Activated CD4-positive, alpha-beta T cell treated with anti-CD3 and anti-CD28 coated beads, Interleukin-2, amount 50 U/mL, for 1 hour (primary cell): ENCODE measurements at regions not wholly inside any gene's neighbourhood (a gene's known extent, or its start where the extent isn't known, plus 50 kb on each side); places are given as distances from the start of the nearest gene placed in this dataset.
"Not testable (repeated sequence)": the region's sequence is repeated elsewhere in the genome, so short reads cannot be mapped to it uniquely, and the experiment has no call there.

Experiments used
- DNase-seq: peaks from one replicate; pipeline ENCODE4 v3.0.0-alpha.2; 2020

GRCh38 chr15:35937380-35937779, 391.4 kb upstream of the DPH6 start:
- DNase-seq, result no peak

DNA sequence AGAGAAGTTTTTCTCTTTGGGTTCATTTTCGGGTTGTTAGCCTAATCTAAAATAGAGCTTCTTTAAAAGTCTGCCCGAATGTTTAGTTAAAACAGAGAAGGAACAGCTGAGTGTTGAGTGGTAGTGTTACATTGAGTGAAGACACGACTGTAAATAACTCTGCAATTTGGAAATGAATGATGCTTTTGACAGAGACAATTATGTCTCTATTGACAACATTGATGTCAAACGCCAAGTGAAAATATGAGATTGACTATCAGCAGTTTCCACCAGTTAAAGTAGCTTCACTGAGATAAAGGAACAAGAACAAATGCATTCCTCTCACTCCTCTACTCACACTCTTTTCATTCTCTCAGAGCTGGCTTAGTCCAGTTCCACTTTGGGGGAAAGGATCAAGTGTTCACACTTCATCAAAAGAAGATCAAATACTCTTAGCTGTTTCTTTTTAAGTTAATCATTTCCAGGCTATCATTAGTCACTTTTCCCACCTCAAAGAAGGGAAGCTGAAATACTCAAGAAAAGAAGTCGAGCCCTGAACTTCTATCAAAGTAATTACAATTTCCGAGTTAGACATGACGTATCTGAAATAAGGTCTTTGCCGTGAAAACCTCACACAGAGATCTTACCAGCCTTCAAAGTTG, 399.1 kb upstream of the DPH6 start:
- no peak for DNase-seq

DNA sequence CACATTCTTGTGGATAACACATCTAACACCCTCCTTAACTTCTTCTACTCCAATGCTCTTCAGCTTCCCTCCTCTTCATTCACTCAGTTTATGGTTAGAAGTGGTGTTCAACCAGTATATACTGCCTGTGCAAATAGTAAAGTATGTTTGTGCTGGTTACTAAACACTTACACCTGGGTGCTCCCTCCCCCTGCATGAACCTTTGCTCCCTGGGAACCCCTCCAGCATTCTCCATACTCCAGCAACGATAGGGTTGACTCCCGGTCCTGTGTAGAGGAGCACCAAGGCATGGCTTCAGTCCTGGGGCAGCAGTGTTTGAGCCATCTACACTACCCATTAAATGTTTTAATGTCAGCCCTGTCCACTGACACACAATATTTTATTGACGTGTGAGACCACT, 407.5 kb upstream of the DPH6 start:
- DNase-seq, result no peak

DNA sequence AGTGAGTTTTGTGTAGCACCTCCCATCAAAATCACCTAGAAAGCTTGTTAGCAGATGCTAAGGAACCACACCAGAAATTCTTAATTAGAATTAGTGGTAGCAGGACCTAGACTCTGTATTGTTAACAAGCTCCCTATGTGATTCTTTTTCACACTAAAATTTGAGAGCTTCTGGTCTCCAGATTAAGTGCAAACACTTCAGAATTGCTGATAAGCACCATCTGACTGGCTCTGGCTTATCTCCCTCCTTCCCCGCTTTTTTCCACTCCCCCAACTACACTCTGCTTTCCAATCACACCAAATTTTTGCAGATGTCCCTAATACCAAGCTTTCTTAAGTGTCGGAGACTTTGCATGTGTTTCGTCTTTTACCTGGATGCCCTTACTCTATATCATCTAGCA, 410.1 kb upstream of the DPH6 start:
- no peak for DNase-seq

- DNase-seq, result no peak
Observed at GRCh38 chr15:35958021-35958420, 412.1 kb upstream of the DPH6 start.

DNA sequence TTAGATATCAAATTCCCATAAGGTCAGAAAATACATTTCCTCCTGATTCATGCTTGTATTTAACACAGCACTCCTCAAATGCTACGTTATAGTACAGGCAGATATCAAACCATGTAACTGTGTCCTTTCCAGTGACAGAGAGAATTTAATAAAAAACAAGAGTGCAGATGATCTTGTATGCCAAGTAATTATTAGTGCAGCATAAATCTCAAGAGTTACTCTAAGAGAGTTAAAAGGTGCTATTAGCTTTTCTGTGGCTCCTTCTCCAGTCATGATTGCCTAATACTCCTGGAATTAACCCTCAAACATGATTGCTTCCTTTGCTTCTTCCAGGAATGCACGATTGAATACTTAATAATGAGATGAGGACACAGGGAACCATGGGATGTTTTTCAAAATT, 413.0 kb upstream of the DPH6 start:
- DNase-seq, result no peak

DNA sequence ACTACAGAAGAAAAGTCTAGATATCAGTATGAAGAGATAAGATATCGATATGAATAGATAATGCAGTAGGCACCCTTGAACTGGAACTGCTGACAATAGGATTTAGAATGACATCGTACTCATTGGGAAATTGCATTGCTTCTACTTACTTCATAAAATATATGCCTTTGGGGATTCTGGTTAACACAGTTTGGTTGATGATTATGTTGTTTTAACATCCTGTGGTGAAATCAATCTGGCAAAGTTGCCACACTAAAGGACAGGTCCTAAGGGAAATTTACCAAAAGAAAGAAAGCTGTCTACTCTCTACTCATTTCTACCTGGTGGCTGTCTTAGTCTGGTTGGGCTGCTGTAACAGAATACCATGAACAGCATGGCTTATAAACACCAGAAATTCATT, 417.4 kb upstream of the DPH6 start:
- DNase-seq, result no peak

DNA sequence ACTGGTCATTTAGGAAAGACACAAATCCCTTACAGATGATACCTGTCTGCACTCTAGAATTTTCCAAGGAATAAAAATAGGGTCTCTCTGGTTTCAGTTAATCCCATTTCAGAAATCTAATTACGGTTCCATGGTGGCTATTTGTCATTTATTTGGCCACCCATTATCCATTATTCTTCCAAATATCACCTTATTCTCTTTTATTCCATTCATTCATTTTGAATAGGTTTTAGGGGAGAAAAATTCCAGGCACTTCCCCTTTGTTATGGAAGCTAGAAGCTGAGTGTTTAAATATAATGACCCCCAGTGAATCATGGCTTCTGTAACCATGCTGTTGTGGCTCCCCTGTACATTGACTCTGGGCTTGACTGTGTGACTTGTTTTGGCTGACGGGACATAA, 420.8 kb upstream of the DPH6 start:
- DNase-seq, result no peak

GRCh38 chr15:35967968-35968367, 422.0 kb upstream of the DPH6 start:
- DNase-seq, result not testable (repeated sequence)

GRCh38 chr15:35973029-35973428, 427.1 kb upstream of the DPH6 start:
- no peak for DNase-seq

GRCh38 chr15:35974052-35974451, 428.1 kb upstream of the DPH6 start:
- no peak for DNase-seq

DNA sequence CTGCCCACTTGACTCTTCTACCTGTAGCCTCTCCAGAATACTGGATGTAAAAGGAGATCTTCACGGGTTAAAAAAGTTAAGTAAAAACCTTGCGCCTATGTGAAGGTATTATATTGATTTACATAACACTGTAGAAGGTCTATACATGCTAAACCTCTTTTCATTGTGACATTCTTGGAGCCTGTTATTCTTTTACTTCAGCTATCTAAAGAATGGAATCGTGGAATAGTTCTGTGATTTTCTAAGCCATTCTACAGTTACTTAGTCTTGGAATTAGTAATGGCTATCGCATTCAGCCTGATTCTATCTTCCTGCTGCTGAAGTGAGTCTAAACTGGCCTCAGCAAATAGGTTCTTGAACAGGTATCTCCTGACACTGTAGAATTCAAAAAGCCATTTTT, 430.0 kb upstream of the DPH6 start:
- DNase-seq, result no peak

DNA sequence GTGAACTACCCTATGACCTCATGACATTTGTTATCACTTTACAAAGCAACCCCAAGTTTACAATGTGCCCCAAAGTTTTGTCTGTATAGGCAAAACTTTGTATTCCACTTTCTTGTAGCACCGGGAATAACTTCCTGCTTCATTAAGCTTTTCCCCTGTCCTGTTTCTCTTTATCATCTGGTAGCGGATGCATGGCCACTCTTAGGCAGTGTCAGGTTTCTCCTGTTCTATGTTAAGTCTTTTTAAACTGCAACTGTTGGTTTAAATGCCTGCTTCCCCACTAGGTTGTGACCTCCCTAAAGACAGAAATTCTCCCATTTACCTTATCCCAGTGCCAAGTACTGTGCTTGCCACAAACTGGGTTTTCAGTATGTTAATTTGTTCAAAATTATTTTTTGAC, 433.6 kb upstream of the DPH6 start:
- DNase-seq, result no peak

GRCh38 chr15:35980719-35981118, 434.8 kb upstream of the DPH6 start:
- no peak for DNase-seq

- no peak for DNase-seq
Observed at GRCh38 chr15:35986191-35986721, 440.3 kb upstream of the DPH6 start.

DNA sequence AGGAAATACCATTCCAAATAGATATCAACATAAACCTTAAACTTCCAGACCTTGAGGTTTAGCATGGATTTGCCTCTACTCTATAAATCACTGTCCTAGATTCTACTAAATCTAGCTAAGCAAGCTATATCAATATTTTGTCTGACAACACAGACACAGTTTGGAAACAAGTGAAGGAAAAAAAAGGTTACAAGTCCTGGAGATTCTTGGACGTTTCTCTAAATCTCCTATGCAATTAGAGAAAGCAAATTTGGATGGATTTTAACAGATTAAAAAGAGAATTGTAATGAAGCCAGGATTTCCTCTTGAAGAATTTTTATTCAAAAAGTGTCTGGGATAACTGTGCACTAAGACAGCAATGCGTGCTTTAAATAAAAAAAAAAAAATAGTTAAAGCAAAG, 441.1 kb upstream of the DPH6 start:
- DNase-seq, result no peak

DNA sequence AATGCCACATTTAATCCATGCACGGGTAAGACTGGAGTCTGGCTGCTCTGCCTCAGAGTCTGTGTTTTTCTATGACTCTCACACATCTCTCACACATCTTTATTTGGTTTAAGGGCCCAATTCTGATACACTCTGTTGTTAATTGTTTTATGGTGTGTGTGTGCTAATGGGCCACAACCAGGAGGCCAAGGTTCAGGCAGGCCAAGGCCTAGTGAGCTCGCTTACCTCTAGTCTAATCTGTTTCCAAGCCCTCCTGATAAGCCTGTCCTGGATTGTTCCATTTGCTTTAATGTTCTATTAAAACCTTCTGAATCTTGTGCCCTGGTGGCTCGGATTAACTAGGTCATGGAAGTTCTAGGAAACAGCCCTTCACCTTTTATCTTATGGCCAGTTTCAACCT, 445.4 kb upstream of the DPH6 start:
- no peak for DNase-seq

DNA sequence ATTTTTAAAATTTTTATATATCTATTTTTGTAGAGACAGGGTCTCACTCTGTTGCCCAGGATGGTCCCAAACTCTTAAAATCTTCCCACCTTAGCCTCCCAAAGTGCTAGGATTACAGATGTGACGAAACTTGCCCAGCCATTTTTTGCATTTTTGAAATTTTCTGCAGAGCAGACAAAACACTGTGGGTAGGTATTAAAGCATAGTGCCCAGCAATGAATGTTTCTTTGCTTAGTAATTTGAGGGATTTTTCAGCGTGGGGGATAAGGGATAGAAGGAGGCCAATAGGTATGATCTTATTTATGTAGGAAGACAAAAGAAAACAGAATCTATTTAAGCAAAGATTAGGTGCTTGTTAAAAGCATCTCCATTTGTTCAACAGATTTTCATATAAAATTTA, 446.8 kb upstream of the DPH6 start:
- no peak for DNase-seq

GRCh38 chr15:35993196-35993595, 447.2 kb upstream of the DPH6 start:
- DNase-seq, result no peak

- DNase-seq, result no peak
Observed at GRCh38 chr15:35994876-35995275, 448.9 kb upstream of the DPH6 start.

- no peak for DNase-seq
Observed at GRCh38 chr15:35998663-35999602, 453.0 kb upstream of the DPH6 start.

DNA sequence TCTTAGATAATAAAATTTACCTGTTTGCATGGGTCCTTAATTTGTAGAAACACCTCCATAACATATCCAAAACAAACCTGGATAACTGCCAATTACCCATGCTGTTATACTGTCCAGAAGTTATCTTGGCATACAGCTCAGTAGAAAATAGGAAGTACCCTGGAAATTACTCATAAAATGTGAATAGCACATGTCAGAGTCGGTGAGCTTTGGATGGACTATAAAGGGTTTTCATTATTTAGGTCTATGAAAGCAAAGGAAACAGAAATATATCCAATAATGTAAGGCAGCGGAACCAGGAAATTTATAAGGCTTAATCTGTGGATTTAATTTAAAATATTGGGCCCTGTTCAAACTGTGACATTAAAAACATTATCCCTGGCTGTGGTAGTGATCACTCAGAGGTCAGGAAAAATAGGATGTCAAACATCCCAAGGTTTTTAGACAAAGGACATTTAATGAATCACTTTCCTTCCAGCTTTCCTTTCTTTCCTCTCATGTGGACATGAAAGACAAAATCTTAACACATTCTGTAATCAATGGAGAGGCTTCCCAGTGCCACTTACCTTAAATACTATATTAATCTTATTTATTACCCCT, 459.0 kb upstream of the DPH6 start:
- no peak for DNase-seq

DNA sequence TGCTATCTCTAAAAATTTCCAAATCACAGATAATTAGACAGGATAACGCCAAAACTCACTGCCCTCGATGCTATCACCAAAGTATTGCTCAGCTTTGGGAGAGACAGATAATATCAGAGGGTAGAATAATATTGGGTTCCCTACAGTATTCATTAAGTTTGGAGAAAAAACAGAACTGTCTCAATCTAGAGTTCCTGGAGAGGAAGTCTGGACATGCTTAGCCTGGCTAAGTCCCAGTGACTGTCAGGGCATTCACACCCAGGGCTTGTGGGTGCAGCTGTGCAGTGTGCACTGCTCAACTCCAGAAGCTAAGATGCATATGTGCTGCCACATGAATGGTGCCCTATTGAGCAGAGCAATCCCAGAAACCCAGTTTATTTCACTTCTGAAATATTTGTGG, 459.6 kb upstream of the DPH6 start:
- no peak for DNase-seq

GRCh38 chr15:36007699-36008098, 461.7 kb upstream of the DPH6 start:
- no peak for DNase-seq
